Stimulated activated CD8-positive, alpha-beta memory T cell treated with anti-CD3 and anti-CD28 coated beads, Interleukin-4, amount 100 ng/mL, for 24 hours (primary cell): ENCODE measurements at regions not wholly inside any gene's neighbourhood (a gene's known extent, or its start where the extent isn't known, plus 50 kb on each side); places are given as distances from the start of the nearest gene placed in this dataset.
"Not testable (repeated sequence)": the region's sequence is repeated elsewhere in the genome, so short reads cannot be mapped to it uniquely, and the experiment has no call there.

Experiments used
- DNase-seq: peaks from one replicate; pipeline ENCODE4 v3.0.0-alpha.2; 2020; ENCODE audit warnings: low read depth

DNA sequence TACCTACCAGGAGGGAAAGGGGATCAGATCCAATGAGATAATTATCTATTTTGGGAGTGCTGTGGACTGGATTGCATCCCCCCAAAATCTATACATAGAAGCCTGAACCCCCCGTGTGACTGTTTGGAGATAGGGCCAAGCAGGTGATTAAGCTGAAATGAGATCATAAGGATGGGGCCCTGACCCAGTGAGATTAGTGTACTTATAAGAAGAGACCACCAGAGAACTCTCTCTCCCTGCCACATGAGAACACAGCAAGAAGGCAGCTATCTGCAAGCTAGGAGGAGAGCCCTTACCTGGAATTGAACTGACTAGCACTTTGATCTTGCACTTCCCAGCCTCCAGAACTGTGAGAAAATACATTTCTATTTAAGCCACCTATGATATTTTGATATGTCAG lies 132.2 kb upstream of the NOX3 start:
- DNase-seq: no peak

- DNase-seq: no peak
These were observed 130.5 kb upstream of the NOX3 start for GRCh38 chr6:155586090-155586489.

- no peak for DNase-seq
These were observed 128.4 kb upstream of the NOX3 start for GRCh38 chr6:155584006-155584405.

- DNase-seq: no peak
These were observed 126.7 kb upstream of the NOX3 start for GRCh38 chr6:155582016-155582991.

DNA sequence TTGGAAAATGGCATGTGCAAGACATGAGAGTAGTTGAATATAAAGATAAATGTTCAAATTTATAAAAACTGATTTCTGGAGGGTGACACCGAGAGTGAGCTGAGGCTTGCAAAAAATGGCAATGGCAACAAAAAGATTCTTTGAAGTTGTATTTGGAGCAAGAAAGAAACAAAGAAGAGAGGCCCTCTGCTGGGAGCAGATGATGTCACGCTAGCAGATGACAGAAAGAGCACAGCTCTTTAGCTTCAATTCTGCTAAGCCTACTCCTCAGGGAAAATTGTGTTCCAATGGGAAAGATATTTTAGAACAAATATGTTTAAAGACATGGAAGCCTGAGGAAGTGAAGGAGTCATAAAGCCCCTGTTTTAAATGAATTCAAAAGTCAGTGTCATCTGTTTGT lies 125.3 kb upstream of the NOX3 start:
- DNase-seq: no peak

DNA sequence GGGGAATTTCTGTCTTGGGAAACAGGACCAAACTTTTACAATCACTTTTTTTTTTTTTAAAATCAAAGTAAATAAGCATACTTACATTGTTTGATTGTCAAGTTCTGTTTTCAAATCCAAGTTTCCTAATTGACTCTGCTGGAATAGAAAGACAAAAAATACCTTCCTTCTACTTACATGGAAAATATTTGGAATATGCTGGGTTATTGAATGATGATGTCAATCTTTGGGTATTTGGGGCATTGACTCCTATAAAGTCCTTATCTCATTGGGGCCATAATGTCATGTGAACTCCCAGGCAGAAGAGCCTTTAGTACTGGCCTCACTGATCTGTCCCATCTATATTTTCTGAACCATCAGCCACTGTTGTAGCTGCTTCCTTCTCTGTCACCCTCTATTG lies 122.6 kb upstream of the NOX3 start:
- no peak for DNase-seq

DNA sequence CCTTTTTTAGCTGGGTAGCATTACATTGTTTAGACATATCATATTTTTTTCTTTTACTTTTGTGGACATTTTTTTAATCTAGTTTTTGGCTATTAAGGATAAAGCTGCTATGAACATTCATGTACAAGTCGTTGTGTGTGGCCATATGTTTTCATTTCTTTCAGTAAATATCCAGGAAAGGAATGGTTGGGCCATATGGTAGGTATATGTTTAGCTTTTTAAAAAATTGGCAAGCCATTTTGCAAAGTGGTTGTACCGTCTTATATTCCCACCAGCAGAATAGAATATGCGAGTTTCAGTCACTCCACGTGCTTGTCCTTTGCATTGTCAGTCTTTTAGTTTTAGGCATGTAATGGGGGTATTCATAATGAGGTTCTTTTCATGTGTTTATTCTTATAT lies 106.3 kb upstream of the NOX3 start:
- no peak for DNase-seq

DNA sequence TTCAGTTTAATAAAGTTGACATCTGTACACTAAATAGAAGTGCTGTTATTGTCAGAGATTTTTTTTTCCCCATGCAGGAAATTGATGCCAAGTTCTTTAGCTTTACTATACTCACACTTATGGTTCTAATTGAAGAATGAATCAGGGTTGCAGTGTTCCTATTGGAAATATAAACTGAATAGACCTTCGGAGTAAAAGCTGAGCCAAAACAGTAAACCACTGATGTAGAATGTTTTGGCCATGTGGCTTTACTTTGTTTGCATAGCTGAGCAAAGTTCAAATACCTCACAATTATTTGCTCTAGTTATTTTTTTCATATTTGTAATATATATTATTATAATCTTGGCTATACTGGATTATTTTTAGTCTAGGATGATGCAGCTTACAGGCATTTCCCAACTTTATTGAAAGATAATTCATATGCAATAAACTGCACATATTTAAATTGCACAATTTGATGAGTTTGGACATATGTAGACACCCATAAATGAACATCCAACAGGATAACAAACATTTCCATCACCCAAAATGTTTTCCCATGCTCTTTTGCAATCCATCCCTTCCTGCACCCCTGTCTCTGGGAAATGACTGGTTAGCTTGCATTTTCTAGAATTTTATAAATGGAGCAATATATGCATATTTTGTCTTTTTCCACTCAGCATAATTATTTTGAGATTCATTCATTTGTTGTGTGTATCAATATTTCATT lies 105.8 kb upstream of the NOX3 start:
- DNase-seq: no peak

DNA sequence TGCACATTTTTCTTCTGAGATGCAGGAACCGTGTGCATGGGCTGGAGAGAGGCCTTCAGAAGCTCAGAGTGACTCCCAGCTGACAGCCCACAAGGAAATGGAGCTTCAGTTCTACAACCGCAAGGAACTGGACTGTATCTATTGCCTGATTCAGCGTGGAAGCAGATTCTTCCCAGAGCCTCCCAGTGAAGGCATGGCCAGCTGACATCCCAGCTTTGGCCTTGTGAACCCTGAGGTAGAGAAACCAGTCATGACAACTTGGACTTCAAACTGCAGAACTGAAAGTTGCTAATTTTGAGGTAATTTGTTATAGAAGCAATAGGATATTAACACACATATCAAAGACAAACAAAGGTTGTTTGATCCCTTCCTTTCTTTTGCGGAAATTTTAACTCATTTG lies 94.3 kb upstream of the NOX3 start:
- DNase-seq: no peak

DNA sequence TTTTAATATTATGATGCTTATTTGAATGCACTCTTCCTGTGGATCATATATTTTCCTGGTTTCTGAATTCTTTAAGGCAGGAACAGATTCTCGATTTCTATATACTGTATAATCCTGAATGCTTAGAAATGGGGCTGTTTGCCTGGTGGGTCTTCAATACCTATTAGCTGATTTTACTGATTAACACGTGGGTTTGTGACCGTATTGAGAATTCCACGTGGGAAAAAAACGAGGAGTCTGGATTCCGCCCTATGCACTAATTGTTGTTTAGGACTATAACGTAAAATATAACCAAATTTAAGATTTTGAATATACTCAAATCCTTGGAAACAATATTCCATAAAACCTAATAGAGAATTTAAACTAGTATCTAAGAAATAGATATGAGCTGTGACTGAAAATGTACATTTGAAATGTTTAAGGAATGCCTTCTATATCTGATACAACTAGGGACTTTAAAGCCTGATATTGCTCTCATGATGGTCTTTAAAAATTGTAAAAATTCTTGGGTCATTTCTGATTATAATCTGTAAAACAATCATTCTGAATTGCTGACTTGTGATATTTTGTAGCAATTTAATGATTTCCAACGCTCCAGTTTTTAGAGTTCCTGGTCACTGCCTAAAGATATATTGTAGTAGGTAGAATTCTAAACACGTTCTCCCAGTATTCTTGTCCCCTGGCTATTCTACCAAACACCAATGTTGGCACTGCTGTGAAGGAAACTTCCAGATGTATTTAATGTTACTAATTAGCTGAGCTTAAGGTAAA lies 93.6 kb upstream of the NOX3 start:
- no peak for DNase-seq

DNA sequence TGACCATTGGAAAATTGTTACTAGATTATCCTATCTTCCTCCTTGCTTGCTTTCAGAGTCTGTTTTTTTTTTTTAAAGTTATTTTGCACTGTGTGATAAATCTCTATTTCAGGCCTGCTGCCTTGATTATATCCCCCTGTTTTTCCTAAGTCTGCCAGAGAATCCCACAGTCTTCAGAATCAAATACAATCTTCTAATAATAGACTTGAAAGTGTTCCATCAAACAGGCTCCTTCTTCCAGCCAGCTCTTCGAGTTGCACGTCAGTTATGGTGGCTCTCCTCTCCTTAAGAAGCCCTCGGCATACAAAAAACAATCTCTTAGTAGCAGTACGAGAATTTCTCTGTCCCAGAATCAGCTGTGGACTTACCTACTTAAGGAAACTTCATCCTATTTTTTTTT lies 92.9 kb upstream of the NOX3 start:
- DNase-seq: no peak

- DNase-seq: no peak
These were observed 89.0 kb upstream of the NOX3 start for GRCh38 chr6:155544677-155545076.

DNA sequence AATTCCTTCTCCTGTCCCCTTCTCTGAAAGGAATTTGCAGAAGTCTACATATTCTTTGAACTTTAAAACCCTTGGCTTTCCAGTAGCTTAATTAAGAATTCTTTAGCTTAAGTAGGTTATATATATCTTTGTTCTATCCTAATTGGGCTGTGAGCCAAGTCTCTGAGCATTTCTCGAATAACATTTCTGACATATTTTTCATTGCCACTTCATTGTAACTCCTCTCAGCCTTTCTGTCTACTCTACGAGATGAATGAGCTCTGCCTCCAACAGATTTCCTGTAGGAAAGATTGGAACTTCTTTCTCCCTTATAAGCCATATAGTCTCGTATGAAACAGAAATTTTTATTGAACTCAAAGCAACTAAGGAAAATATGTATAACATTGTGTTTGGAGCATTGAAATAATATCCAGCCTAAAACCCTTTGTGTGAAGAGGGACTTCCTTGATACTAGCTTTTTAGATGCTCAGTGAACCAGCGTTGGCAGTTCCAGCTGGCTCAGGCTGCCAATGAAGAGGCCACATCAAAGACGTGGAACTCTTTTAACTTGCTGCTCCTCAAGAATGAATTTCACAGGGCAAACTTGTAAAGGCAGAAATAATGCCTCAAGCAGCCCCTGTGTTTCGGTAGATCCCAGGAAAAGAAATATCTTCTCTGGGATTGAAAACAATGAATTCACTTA lies 87.7 kb upstream of the NOX3 start:
- DNase-seq: no peak

DNA sequence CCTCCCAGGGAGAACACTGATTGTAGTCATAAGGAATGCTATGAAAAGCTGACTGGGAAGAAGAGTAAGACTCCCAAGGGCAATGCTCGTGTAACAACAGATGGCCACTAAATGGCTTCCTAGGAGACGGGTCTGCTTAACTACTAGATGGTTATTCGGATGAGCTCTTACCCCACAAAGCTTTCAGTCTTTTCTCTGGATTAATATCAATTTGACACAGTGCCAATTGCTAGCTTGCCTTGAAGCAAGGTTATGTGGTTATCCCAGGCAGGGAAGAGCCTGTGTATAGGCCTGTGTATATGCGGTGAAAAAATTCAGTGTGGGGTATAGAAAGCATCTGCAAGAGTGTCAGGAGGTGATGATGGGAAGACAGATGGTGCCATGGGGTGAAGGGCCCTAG lies 86.4 kb upstream of the NOX3 start:
- no peak for DNase-seq

- no peak for DNase-seq
These were observed 83.2 kb upstream of the NOX3 start for GRCh38 chr6:155538708-155539390.

DNA sequence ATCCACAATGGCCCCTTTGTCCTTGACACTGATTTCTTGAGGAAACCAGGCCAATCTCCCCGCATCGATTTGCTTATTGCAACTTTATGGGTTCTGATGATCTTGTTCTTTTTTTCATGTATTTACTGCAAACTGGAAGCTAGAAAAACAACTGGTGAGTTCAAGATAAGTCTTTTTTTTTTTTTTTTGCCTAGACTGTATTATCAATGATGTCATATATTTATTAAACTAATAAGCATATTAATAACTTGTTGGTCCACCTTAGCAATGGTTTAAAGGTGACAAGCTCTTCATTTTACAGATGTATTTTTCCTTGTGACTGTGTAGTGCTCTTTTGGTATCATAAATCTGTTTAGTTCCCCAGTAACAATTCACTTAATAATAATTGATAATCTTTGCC lies 79.0 kb upstream of the NOX3 start:
- DNase-seq: no peak

DNA sequence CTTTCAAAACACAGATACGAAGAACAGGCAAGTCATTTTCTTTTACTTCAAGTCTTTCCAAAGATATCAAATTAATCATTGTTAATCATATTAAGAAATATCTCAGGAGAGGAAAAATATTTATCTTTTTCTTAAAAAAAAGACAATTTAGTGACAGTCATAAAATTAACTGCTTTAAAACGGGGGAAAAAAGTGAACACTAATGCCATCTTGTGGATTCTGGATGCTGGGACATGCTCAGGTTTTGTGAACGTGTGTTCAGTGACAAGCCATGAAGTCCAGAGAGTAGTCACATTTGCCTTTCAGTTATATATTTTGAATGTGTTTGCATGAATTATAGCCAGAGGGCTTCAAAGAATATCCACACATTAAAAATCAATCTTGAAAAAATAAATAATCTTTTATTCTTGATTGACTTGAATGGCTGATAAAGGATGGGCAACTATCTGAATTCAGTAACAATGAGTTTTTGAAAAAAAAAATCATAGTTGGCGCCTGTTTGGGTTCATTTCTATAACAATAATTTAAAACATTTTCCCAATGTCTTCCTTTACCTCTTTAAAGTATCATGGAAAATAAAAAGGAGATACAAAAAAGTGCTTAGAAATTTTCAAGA lies 74.7 kb upstream of the NOX3 start:
- DNase-seq: no peak

- not testable (repeated sequence) for DNase-seq
These were observed 74.2 kb upstream of the NOX3 start for GRCh38 chr6:155529814-155530213.

GRCh38 chr6:155528982-155529453 lies 73.4 kb upstream of the NOX3 start:
- DNase-seq: no peak

DNA sequence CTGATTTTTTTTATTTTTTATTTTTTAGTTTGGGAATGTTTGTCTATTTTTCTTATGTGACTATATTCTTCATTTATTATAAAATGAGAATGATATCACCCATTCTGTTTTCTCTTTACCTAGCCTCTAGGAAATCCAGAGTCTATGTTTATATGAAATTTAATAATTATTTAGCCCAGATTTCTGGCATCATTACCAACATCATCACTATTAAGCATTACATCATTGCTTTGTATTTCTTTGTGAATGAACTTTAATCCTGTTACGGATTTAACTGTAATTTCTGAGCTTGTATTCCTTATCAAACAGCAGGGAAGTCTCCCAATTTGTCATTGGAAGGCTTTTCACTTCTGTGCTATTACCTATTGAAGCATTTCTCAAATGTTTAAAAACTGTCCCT lies 72.7 kb upstream of the NOX3 start:
- no peak for DNase-seq

DNA sequence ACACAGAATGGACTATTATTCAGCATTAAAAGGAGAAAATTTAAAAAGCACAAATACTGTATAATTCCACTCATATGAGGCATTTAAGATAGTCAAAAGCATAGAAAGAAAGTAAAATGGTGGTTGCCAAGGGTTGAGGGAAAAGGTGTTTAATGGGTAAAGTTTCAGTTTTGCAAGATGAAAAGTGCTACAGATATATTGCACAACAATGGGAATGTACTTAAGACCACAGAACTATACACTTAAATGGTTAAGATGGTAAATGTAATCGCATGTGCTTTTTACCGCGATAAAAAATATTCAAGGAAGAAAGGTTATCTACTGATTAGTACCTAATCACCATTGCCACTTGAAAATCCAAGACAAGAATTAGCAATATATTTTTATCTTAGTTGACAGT lies 71.8 kb upstream of the NOX3 start:
- no peak for DNase-seq
